HUES48 (cell line): ENCODE measurements at regions not wholly inside any gene's neighbourhood (a gene's known extent, or its start where the extent isn't known, plus 50 kb on each side); places are given as distances from the start of the nearest gene placed in this dataset.
"Not testable (repeated sequence)": the region's sequence is repeated elsewhere in the genome, so short reads cannot be mapped to it uniquely, and the experiment has no call there.

Experiments used
- H3K27ac ChIP-seq: one replicate; pipeline ENCODE4 v1.7.0; 2013; ENCODE audit warnings: low read depth, low read length, inconsistent platforms
- H3K27me3 ChIP-seq: 2 replicates; pipeline ENCODE4 v1.6.1; 2013; ENCODE audit warnings: mild to moderate bottlenecking, low read length; ENCODE audit not compliant: control insufficient read depth, insufficient read depth
- H3K36me3 ChIP-seq: 2 replicates; pipeline ENCODE4 v1.6.1; 2013; ENCODE audit warnings: low read length; ENCODE audit not compliant: control insufficient read depth, insufficient read depth
- H3K4me1 ChIP-seq: 2 replicates; pipeline ENCODE4 v1.6.1; 2013; ENCODE audit warnings: mild to moderate bottlenecking, low read length; ENCODE audit not compliant: control insufficient read depth, insufficient read depth
- H3K4me3 ChIP-seq: 2 replicates; pipeline ENCODE4 v1.5.1; 2013; ENCODE audit warnings: mild to moderate bottlenecking, low read depth, low read length
- H3K9ac ChIP-seq: 2 replicates; pipeline ENCODE4 v1.6.1; 2013; ENCODE audit warnings: mild to moderate bottlenecking, low read depth, low read length, moderate library complexity
- H3K9me3 ChIP-seq: 2 replicates; pipeline ENCODE4 v1.6.1; 2013; ENCODE audit warnings: low read length; ENCODE audit not compliant: control insufficient read depth, insufficient read depth

DNA sequence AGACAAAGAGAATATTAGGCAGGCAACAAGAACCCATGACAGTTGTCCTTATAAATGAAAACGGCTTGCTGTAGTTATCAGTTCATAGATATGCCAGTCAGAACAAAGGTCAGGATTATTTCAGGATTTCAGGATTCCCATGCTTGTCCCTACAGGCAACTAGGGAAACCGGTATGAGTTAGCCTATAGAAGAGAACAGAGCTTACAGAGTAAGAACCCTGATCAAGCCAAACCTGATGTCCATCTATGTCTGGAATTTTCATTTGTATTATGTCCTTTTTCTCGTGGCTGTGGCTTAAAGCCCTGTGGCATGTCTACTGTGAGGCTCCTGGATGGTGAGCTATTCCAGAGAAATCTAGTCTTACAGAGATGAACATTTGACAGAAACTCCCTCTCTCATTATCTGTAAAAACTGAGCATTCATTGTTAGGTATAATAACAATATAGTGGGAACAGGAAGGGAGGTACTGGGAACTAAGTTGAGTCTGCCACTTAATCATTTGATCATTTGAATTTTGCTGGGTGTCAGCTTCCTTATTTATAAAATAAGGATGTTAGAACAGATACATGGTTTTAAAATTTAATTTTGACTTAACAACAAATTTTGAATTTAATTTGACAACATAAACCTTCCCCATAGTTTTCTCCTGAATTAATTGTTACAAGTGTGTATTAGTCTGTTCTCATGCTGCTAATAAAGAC lies 129.5 kb upstream of the KLF3 start:
- 0 out of 2 replicates have a peak, but pooled peaks cover 4% of the 10 kb centered on the region for H3K27me3 ChIP-seq
- no peak overlapping the region for H3K9ac ChIP-seq
- no peak overlapping the region for H3K4me3 ChIP-seq
- peaks cover 10% of the 10 kb centered on the region for H3K4me1 ChIP-seq
- no peaks in the 10 kb centered on the region for H3K9me3 ChIP-seq
- H3K36me3 ChIP-seq: no peaks in the 10 kb centered on the region
- no peak overlapping the region for H3K27ac ChIP-seq

DNA sequence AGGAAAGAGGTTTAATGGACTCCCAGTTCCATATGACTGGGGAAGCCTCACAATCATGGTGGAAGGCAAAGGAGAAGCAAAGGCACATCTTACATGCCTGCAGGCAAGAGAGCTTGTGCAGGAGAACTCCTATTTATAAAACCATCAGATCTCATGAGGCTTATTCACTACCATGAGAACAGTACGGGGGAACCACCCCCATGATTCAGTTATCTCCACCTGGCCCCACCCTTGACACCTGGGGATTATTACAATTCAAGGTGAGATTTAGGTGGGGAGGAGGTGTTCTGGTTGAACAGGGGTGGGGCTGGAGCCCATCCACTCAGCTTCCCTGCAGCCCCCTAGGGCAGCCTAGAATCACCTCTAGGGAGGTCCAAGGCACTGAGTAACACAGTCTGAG lies 128.9 kb upstream of the KLF3 start:
- not testable (repeated sequence) for H3K27ac ChIP-seq, H3K27me3 ChIP-seq, H3K9me3 ChIP-seq, H3K36me3 ChIP-seq, H3K4me3 ChIP-seq, H3K9ac ChIP-seq
- H3K4me1 ChIP-seq: peaks cover 10% of the 10 kb centered on the region

DNA sequence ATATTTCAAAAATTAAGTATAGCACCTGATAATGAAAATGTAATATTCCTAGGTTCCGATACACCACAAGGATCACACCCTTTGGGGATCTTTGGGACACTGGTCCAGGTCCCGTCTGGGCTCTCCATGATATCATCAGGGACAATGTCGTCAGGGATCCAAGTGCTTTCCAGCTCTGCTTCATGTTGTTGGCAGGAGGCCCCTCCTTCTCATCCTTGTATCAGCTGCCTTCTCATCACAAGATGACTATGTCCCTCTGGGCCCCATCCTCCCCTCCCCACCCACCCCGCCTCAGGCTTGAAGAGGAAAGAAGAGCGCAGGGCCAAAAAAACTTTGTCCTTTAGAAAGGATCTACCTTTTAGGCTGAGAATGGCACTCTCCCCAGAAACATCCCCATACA lies 128.3 kb upstream of the KLF3 start:
- Histone ChIP-seq H3K9ac (no peak overlapping the region), H3K27ac (no peak overlapping the region), H3K27me3 (0 out of 2 replicates have a peak, but pooled peaks cover 4% of the 10 kb centered on the region), H3K9me3 (no peaks in the 10 kb centered on the region), H3K4me1 (peaks cover 10% of the 10 kb centered on the region), H3K36me3 (no peaks in the 10 kb centered on the region), H3K4me3 (no peak overlapping the region)

DNA sequence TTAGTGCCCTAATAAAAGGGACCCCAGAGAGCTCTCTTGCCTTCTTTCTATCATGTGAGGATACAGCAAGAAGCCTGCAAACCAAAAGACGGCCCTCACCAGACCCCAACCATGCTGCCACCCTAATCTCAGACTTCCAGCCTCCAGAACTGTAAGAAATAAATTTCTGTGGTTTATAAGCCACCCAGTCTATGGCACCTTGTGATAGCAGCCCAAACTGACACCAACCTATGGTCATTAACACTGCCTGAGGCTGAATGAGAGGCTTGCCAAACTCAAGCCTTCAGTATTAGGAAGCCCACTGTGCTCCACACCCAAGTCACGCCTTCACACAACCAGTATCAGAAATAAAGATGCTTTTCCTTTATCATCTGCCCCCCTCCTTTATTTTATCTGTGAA lies 127.3 kb upstream of the KLF3 start:
- H3K9ac ChIP-seq: no peak overlapping the region
- no peak overlapping the region for H3K4me3 ChIP-seq
- H3K4me1 ChIP-seq: peaks cover 7% of the 10 kb centered on the region; the same call in 1 of the 2 replicates
- H3K36me3 ChIP-seq: no peaks in the 10 kb centered on the region
- 0 out of 2 replicates have a peak, but pooled peaks cover 4% of the 10 kb centered on the region for H3K27me3 ChIP-seq
- H3K9me3 ChIP-seq: no peaks in the 10 kb centered on the region
- H3K27ac ChIP-seq: no peak overlapping the region

DNA sequence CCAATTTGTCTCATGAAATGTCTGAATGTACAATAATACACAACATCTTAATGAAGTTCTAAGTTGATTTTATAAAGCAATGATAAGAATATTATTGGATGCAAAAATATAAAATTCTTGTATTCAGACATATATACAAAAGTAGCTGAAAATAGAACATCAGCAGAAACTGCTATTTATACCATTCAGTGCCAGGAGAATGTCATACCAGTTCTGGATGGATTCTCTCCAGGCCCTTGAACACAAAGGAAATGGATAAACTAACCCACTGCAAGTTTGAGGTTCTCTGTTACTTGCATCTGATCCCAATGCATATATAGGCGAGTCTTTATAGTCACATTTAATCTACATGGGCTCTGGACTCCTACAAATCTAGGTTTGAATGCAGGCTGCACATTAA lies 126.3 kb upstream of the KLF3 start:
- H3K27ac ChIP-seq: no peak overlapping the region

GRCh38 chr4:38538517-38538916 lies 125.5 kb upstream of the KLF3 start:
- Histone ChIP-seq H3K9me3 (no peaks in the 10 kb centered on the region), H3K27me3 (0 out of 2 replicates have a peak, but pooled peaks cover 10% of the 10 kb centered on the region), H3K36me3 (no peaks in the 10 kb centered on the region), H3K4me1 (no peaks in the 10 kb centered on the region), H3K27ac (no peak overlapping the region), H3K4me3 (no peak overlapping the region), H3K9ac (no peak overlapping the region)

More for the DNA sequence above, 126.3 kb upstream of the KLF3 start:
- H3K4me3 ChIP-seq: no peak overlapping the region
- H3K9ac ChIP-seq: no peak overlapping the region
- no peaks in the 10 kb centered on the region for H3K36me3 ChIP-seq
- H3K27me3 ChIP-seq: 0 out of 2 replicates have a peak, but pooled peaks cover 8% of the 10 kb centered on the region
- no peaks in the 10 kb centered on the region for H3K9me3 ChIP-seq
- H3K4me1 ChIP-seq: no peaks in the 10 kb centered on the region

DNA sequence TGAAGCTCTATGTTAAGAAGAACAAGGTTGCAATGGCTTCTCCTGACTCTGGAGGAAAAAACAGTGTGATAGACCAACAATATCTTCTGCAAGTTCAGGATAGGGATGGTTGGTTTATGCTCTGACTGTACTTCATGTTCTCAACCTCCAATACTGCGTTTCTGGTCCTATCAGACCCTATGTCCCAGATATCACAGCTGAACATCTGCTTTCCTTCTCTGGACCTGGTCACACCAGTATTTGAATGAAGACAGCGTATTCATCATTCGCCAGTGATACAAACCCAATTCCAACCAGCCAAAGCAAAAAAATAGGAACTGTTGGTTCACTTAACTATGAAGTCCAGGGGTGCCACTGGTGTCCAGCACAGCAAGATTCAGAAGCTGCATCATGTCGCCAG lies 124.5 kb upstream of the KLF3 start:
- H3K27me3 ChIP-seq: peaks cover 15% of the 10 kb centered on the region
- H3K36me3 ChIP-seq: no peaks in the 10 kb centered on the region
- H3K9ac ChIP-seq: no peak overlapping the region

GRCh38 chr4:38547052-38547451 lies 116.9 kb upstream of the KLF3 start:
- Histone ChIP-seq H3K4me3 (no peak overlapping the region), H3K27ac (no peak overlapping the region), H3K36me3 (no peaks in the 10 kb centered on the region), H3K4me1 (no peaks in the 10 kb centered on the region), H3K9ac (no peak overlapping the region), H3K27me3 (peaks cover 71% of the 10 kb centered on the region), H3K9me3 (no peaks in the 10 kb centered on the region)

More for the DNA sequence above, 124.5 kb upstream of the KLF3 start:
- H3K4me3 ChIP-seq: no peak overlapping the region
- H3K27ac ChIP-seq: no peak overlapping the region
- H3K9me3 ChIP-seq: no peaks in the 10 kb centered on the region
- H3K4me1 ChIP-seq: no peaks in the 10 kb centered on the region

DNA sequence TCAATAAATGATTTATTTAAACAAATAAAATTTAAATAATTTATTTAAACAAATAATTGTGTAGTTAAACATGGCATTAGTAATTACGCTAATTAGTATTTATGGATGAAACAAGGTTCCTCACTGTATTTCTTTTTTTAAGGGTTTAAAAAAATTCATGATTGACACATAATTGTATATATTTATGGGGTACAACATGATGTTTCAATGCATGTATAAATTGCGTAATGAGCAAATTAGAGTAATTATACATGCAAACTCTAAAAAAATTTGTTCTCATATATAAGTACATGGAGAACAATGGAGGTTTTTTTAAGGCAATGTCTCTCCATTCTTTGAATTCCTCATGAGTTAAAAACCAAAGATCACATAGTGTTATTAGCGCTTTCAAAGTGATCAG lies 115.7 kb upstream of the KLF3 start:
- Histone ChIP-seq H3K4me3 (no peak overlapping the region), H3K36me3 (no peaks in the 10 kb centered on the region), H3K27me3 (peaks cover 61% of the 10 kb centered on the region), H3K9ac (no peak overlapping the region), H3K9me3 (no peaks in the 10 kb centered on the region), H3K4me1 (no peaks in the 10 kb centered on the region), H3K27ac (no peak overlapping the region)

- Histone ChIP-seq H3K27me3 (no peaks in the 10 kb centered on the region), H3K4me3 (no peak overlapping the region)
These were observed 104.6 kb upstream of the KLF3 start for GRCh38 chr4:38559374-38559773.

DNA sequence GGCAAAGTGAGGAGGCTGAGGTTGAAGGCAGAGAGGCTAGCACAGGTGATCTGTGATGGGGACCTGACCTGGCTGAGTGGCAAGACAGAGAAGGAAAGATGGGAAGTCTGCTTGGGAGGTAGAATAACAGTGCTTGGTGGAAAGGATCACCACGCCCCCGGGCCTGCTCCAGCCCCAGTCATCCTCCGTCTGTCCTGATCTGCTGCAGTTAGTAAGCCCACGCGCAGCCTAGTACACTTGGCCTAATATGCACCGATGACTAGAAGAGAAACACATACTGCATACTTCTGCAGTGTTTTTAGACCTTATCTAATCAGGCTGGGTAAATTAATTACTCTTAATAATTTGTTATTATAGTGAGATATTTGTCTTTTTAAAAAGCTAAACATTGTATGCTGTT lies 103.7 kb upstream of the KLF3 start:
- no peak overlapping the region for H3K9ac ChIP-seq
- no peaks in the 10 kb centered on the region for H3K27me3 ChIP-seq
- H3K9me3 ChIP-seq: no peaks in the 10 kb centered on the region
- no peak overlapping the region for H3K4me3 ChIP-seq
- no peaks in the 10 kb centered on the region for H3K4me1 ChIP-seq
- H3K36me3 ChIP-seq: no peaks in the 10 kb centered on the region
- H3K27ac ChIP-seq: no peak overlapping the region

More at GRCh38 chr4:38559374-38559773, 104.6 kb upstream of the KLF3 start:
- no peaks in the 10 kb centered on the region for H3K9me3 ChIP-seq
- H3K4me1 ChIP-seq: no peaks in the 10 kb centered on the region
- no peaks in the 10 kb centered on the region for H3K36me3 ChIP-seq
- no peak overlapping the region for H3K27ac ChIP-seq
- no peak overlapping the region for H3K9ac ChIP-seq
